ENCODE measurements at regions not wholly inside any gene's neighbourhood (a gene's known extent, or its start where the extent isn't known, plus 50 kb on each side); places are given as distances from the start of the nearest gene placed in this dataset.

- H3K4me1 Mint-ChIP-seq (ENCODE audit: low read depth): no peaks in the 10 kb centered on the region
- H3K9me3 Mint-ChIP-seq: no peaks in the 10 kb centered on the region
- H3K36me3 Mint-ChIP-seq (ENCODE audit: low read depth): no peaks in the 10 kb centered on the region
- no peak overlapping the region for H3K27ac Mint-ChIP-seq
- H3K4me3 Mint-ChIP-seq: no peak overlapping the region
- peaks cover 3% of the 10 kb centered on the region for H3K27me3 Mint-ChIP-seq
Observed at GRCh38 chr6:145260484-145261175, 474.7 kb downstream of the EPM2A start.

DNA sequence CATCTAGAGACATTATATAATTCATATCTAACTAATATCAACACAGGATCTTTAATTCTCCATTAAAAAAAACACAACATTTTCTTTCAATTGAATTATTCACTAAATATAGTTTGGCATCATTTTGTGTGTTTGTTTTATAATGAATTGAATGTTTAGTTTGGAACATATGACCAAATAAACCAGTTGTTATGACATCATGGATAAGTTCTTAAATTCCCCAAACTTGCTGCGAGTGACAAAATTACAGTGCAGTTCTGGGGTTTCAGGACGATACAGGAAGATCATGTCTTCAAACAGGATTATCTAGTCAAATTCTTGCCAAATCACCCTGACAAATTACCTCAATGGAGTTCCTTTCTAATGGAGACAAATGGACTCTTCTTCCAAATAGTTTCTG, 473.6 kb downstream of the EPM2A start:
- Mint-ChIP-seq H3K27me3 (peaks cover 3% of the 10 kb centered on the region), H3K36me3 (ENCODE audit: low read depth) (no peaks in the 10 kb centered on the region), H3K9me3 (no peaks in the 10 kb centered on the region), H3K4me1 (ENCODE audit: low read depth) (no peaks in the 10 kb centered on the region), H3K27ac (no peak overlapping the region), H3K4me3 (no peak overlapping the region)

GRCh38 chr6:145262771-145263170, 472.5 kb downstream of the EPM2A start:
- no peak overlapping the region for H3K27ac Mint-ChIP-seq
- H3K4me1 Mint-ChIP-seq (ENCODE audit: low read depth): no peaks in the 10 kb centered on the region
- H3K27me3 Mint-ChIP-seq: peaks cover 6% of the 10 kb centered on the region
- H3K9me3 Mint-ChIP-seq: no peaks in the 10 kb centered on the region
- no peak overlapping the region for H3K4me3 Mint-ChIP-seq
- no peaks in the 10 kb centered on the region for H3K36me3 Mint-ChIP-seq (ENCODE audit: low read depth)

- Mint-ChIP-seq H3K4me1 (ENCODE audit: low read depth) (no peaks in the 10 kb centered on the region), H3K27ac (no peak overlapping the region), H3K4me3 (no peak overlapping the region), H3K36me3 (ENCODE audit: low read depth) (no peaks in the 10 kb centered on the region), H3K27me3 (peaks cover 6% of the 10 kb centered on the region), H3K9me3 (no peaks in the 10 kb centered on the region)
Observed at GRCh38 chr6:145263778-145264211, 471.5 kb downstream of the EPM2A start.

- no peaks in the 10 kb centered on the region for H3K4me1 Mint-ChIP-seq (ENCODE audit: low read depth)
- H3K27me3 Mint-ChIP-seq: peaks cover 4% of the 10 kb centered on the region
- H3K9me3 Mint-ChIP-seq: no peaks in the 10 kb centered on the region
- H3K27ac Mint-ChIP-seq: no peak overlapping the region
- H3K4me3 Mint-ChIP-seq: no peak overlapping the region
- H3K36me3 Mint-ChIP-seq (ENCODE audit: low read depth): no peaks in the 10 kb centered on the region
Observed at GRCh38 chr6:145266432-145267075, 468.8 kb downstream of the EPM2A start.

DNA sequence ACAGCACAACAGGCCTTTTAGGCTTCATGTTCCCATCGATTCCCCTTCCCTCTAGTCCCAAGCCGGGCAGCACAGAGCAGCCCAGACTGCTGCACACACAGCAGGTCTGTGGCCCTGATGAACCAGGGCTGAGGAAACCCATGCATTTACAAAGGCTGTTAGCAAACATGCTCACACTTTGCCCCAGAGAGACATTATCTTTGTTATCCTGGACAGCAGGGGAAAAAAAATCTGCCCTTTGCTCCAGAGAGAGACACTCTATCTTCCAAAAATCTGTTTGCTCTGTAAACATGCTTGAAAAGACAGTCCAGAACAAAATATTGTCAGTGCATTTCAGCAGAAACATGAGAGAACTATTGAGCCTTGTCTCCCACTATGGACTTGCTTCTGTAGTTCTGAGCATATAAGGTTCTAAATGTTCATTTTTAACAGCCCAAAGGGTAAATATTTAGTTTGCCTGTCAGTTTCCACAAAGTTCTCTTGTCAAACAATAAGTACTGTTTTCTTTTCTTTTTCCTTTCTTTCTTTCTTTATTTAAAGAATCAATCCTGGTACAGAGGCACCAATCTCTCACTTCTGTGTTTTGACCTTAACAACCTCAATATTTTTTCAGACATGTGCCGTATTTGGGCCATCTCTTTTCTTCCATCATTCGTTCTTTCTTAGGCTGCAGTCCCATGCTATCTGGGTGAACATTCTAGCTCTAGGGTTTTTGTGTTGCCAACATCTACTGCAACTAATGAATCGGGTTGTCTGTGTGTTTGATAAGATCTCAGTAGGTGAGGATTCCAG, 468.0 kb downstream of the EPM2A start:
- Mint-ChIP-seq H3K4me3 (no peak overlapping the region), H3K9me3 (no peaks in the 10 kb centered on the region), H3K27ac (no peak overlapping the region), H3K4me1 (ENCODE audit: low read depth) (no peaks in the 10 kb centered on the region), H3K27me3 (peaks cover 4% of the 10 kb centered on the region), H3K36me3 (ENCODE audit: low read depth) (no peaks in the 10 kb centered on the region)

- H3K36me3 Mint-ChIP-seq (ENCODE audit: low read depth): no peaks in the 10 kb centered on the region
- no peak overlapping the region for H3K4me3 Mint-ChIP-seq
- H3K27ac Mint-ChIP-seq: no peak overlapping the region
- peaks cover 4% of the 10 kb centered on the region for H3K27me3 Mint-ChIP-seq
- no peaks in the 10 kb centered on the region for H3K9me3 Mint-ChIP-seq
- H3K4me1 Mint-ChIP-seq (ENCODE audit: low read depth): no peaks in the 10 kb centered on the region
Observed at GRCh38 chr6:145270464-145270863, 464.9 kb downstream of the EPM2A start.

DNA sequence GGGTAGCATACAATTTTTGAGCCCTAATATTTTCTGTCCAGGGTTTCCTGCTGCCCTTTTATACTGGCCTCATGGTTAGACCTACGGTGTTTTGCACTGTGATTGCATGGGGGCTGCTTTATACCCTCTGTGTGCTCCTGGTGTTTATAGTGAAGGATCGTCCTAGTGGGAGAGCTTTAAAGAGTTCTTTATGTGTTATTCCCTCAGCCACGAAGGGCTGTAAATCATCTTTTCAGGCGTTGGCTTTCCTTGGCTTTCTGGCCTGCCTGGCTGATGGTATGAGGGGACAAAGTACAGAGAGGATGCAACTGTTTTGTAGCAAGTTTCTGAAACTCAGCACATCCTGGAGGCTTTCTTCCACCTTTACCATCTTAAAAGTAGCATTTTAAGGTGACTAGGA, 464.3 kb downstream of the EPM2A start:
- no peaks in the 10 kb centered on the region for H3K4me1 Mint-ChIP-seq (ENCODE audit: low read depth)
- H3K27ac Mint-ChIP-seq: no peak overlapping the region
- no peaks in the 10 kb centered on the region for H3K9me3 Mint-ChIP-seq
- no peaks in the 10 kb centered on the region for H3K36me3 Mint-ChIP-seq (ENCODE audit: low read depth)
- H3K4me3 Mint-ChIP-seq: no peak overlapping the region
- peaks cover 4% of the 10 kb centered on the region for H3K27me3 Mint-ChIP-seq

DNA sequence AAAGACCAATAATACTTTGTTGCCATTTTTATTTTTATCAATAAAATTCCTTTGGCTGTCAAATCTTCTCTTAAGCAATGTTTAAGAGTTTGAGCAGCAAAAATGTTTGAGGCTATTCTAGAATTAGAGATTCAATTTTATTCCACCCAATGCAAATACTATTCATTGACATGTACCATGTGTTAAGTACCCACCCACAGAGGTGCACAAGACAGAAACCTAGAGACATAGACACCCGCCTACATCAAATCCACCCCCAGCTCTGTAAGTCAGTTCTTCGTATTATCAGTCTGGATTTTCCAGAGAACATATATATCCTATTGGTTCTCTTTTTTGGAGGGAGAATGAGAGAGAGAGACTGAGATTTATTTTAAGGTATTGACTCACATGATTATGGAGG, 463.7 kb downstream of the EPM2A start:
- no peaks in the 10 kb centered on the region for H3K4me1 Mint-ChIP-seq (ENCODE audit: low read depth)
- no peak overlapping the region for H3K27ac Mint-ChIP-seq

GRCh38 chr6:145272246-145272645, 463.1 kb downstream of the EPM2A start:
- H3K27ac Mint-ChIP-seq: no peak overlapping the region
- H3K27me3 Mint-ChIP-seq: peaks cover 4% of the 10 kb centered on the region
- no peaks in the 10 kb centered on the region for H3K4me1 Mint-ChIP-seq (ENCODE audit: low read depth)
- H3K4me3 Mint-ChIP-seq: no peak overlapping the region
- no peaks in the 10 kb centered on the region for H3K36me3 Mint-ChIP-seq (ENCODE audit: low read depth)
- no peaks in the 10 kb centered on the region for H3K9me3 Mint-ChIP-seq

More for the DNA sequence above, 463.7 kb downstream of the EPM2A start:
- H3K9me3 Mint-ChIP-seq: no peaks in the 10 kb centered on the region
- no peak overlapping the region for H3K4me3 Mint-ChIP-seq
- peaks cover 4% of the 10 kb centered on the region for H3K27me3 Mint-ChIP-seq
- H3K36me3 Mint-ChIP-seq (ENCODE audit: low read depth): no peaks in the 10 kb centered on the region

DNA sequence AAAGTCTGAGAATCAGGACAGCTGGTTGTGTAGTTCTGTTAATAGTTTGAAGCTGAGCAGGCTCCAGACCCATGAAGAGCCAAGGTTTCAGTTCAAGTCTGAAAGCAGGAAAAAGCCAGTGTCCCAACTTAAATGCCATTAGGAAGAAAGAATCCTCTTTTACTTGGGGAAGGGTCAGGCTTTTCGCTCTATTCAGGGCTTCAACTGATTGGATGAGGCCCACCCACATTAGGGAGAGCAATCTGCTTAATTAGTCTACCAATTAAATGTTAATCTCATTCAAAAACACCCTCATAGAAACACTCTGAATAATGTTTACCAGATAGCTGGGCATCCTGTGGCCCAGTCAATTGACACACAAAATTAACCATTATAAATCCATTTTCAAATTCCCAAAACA, 462.2 kb downstream of the EPM2A start:
- Mint-ChIP-seq H3K36me3 (ENCODE audit: low read depth) (no peaks in the 10 kb centered on the region), H3K27ac (no peak overlapping the region), H3K27me3 (no peaks in the 10 kb centered on the region), H3K4me1 (ENCODE audit: low read depth) (no peaks in the 10 kb centered on the region), H3K9me3 (no peaks in the 10 kb centered on the region), H3K4me3 (no peak overlapping the region)

GRCh38 chr6:145274083-145274482, 461.2 kb downstream of the EPM2A start:
- Mint-ChIP-seq H3K27me3 (no peaks in the 10 kb centered on the region), H3K36me3 (ENCODE audit: low read depth) (no peaks in the 10 kb centered on the region), H3K4me1 (ENCODE audit: low read depth) (no peaks in the 10 kb centered on the region), H3K9me3 (no peaks in the 10 kb centered on the region), H3K4me3 (no peak overlapping the region), H3K27ac (no peak overlapping the region)

DNA sequence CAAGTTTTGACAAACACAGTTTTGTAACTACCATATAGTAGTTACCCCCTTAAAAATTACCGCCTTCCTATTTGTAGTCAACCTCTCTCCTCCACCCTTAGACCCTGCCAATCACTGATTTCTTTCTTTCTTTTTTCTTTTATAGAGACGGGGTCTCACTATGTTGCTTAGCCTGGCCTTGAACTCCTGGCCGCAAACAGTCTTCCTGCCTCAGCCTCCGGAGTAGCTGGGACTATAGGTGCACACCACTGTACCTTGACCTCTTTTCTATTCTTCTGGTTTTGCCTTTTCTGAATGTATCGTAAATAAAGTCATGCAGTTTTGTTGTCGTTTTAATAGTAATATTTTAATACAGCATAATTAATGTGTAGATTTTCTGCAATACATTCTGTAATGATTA, 460.3 kb downstream of the EPM2A start:
- Mint-ChIP-seq H3K4me1 (ENCODE audit: low read depth) (no peaks in the 10 kb centered on the region), H3K4me3 (no peak overlapping the region), H3K27me3 (no peaks in the 10 kb centered on the region), H3K36me3 (ENCODE audit: low read depth) (no peaks in the 10 kb centered on the region), H3K9me3 (no peaks in the 10 kb centered on the region), H3K27ac (no peak overlapping the region)

- Mint-ChIP-seq H3K4me3 (no peak overlapping the region), H3K27me3 (no peaks in the 10 kb centered on the region), H3K27ac (no peak overlapping the region), H3K4me1 (ENCODE audit: low read depth) (no peaks in the 10 kb centered on the region), H3K36me3 (ENCODE audit: low read depth) (no peaks in the 10 kb centered on the region), H3K9me3 (peaks cover 4% of the 10 kb centered on the region)
Observed at GRCh38 chr6:145275787-145276186, 459.5 kb downstream of the EPM2A start.

- no peaks in the 10 kb centered on the region for H3K27me3 Mint-ChIP-seq
- H3K4me3 Mint-ChIP-seq: no peak overlapping the region
Observed at GRCh38 chr6:145276756-145277155, 458.6 kb downstream of the EPM2A start.

More at GRCh38 chr6:145276756-145277155, 458.6 kb downstream of the EPM2A start:
- Mint-ChIP-seq H3K36me3 (ENCODE audit: low read depth) (no peaks in the 10 kb centered on the region), H3K4me1 (ENCODE audit: low read depth) (no peaks in the 10 kb centered on the region), H3K27ac (no peak overlapping the region), H3K9me3 (peaks cover 4% of the 10 kb centered on the region)
